Suprapubic skin (tissue), 3 donors: ENCODE measurements at regions not wholly inside any gene's neighbourhood (a gene's known extent, or its start where the extent isn't known, plus 50 kb on each side); places are given as distances from the start of the nearest gene placed in this dataset.

Source experiments
- EP300 ChIP-seq: sonication (generic); formaldehyde crosslinking; IDR thresholded peaks from one replicate; pipeline ENCODE4 v1.6.1; 2017; ENCODE audit warnings: antibody characterized with exemption
- POLR2A ChIP-seq, 2 donors: fragments of 450-650 bp; IDR thresholded peaks; one replicate each; pipeline ENCODE4 v1.6.1; 2017; ENCODE audit warnings: antibody characterized with exemption in 2 of 2, mild to moderate bottlenecking in 2 of 2, moderate library complexity in 2 of 2
- TF ChIP-seq, protein P1 (sequence below), 2 donors: fragments of 200-600 bp in 1 of 2; fragments of 450-650 bp in 1 of 2; sonication (generic) in 1 of 2; IDR thresholded peaks; one replicate each; pipeline ENCODE4 v1.5.1; 2016 to 2019; ENCODE audit warnings: antibody characterized with exemption in 2 of 2, mild to moderate bottlenecking in 1 of 2, moderate library complexity in 1 of 2

GRCh38 chr4:141416677-141417363 lies 196.1 kb downstream of the ZNF330 start:
- TF ChIP-seq POLR2A (IDR thresholded peaks at IDR 0.05): no peak
- TF ChIP-seq, protein P1, sequence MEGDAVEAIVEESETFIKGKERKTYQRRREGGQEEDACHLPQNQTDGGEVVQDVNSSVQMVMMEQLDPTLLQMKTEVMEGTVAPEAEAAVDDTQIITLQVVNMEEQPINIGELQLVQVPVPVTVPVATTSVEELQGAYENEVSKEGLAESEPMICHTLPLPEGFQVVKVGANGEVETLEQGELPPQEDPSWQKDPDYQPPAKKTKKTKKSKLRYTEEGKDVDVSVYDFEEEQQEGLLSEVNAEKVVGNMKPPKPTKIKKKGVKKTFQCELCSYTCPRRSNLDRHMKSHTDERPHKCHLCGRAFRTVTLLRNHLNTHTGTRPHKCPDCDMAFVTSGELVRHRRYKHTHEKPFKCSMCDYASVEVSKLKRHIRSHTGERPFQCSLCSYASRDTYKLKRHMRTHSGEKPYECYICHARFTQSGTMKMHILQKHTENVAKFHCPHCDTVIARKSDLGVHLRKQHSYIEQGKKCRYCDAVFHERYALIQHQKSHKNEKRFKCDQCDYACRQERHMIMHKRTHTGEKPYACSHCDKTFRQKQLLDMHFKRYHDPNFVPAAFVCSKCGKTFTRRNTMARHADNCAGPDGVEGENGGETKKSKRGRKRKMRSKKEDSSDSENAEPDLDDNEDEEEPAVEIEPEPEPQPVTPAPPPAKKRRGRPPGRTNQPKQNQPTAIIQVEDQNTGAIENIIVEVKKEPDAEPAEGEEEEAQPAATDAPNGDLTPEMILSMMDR (IDR thresholded peaks at IDR 0.05): no peak
- TF ChIP-seq EP300: no peak
